HG03039 (cell line): ENCODE measurements at regions not wholly inside any gene's neighbourhood (a gene's known extent, or its start where the extent isn't known, plus 50 kb on each side); places are given as distances from the start of the nearest gene placed in this dataset.
A peak's percentile ranks its signal among the peaks of the same experiment; 100 is the strongest.
"Not testable (repeated sequence)": the region's sequence is repeated elsewhere in the genome, so short reads cannot be mapped to it uniquely, and the experiment has no call there.

Experiments
- ATAC-seq: cut with Tn5 transposase; IDR thresholded peaks from one replicate; pipeline ENCODE4 v1.9.1; 2021; ENCODE audit warnings: mild to moderate bottlenecking, moderate library complexity; ENCODE audit not compliant: unreplicated experiment

DNA sequence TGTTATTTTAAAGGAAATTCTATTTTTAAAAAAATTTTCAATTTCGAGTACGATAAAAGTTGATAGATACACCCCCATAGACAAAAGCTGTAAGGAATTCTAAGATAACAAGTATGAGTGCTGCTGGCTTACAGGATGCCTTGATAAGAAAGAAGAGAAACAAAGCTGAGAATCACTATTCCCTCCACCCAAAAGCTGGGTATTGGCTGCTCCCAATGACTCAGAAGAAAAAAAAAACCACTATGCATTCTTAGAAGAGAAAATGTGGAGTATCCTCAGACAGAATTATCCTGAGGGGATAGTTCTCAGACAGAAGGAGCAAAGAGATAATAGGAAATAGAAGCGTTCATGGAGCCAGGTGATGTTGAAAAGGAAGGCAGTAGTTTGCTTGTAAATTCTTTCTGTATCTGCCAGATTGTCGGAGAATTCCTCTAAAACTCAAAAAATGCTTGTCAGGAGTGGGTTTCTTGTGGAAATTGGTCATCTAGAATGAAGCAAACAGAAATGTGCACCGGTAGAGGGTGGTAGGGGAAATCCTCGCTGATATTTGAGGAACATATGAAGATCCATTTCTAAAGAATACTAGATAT lies 217.5 kb upstream of the ADAMTS3 start:
- no peak for ATAC-seq

DNA sequence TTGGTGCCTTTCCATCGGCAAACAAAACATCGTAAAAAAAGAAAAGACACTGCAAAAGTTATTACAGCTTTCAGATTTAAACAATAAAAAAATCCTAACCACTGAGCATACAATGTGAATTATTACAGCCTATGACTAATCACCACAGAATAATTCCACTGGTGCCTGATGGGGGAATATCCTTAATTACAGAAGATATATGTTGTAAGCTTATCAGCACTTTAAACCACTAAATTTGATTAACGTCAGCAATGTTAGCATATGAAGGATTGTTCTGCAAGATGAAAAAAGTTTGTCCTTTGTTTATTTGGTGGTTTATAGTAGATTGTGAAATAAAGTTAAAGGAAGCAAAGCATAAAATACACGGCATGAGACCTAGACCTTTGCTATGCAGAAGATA lies 210.2 kb upstream of the ADAMTS3 start:
- ATAC-seq, result no peak

DNA sequence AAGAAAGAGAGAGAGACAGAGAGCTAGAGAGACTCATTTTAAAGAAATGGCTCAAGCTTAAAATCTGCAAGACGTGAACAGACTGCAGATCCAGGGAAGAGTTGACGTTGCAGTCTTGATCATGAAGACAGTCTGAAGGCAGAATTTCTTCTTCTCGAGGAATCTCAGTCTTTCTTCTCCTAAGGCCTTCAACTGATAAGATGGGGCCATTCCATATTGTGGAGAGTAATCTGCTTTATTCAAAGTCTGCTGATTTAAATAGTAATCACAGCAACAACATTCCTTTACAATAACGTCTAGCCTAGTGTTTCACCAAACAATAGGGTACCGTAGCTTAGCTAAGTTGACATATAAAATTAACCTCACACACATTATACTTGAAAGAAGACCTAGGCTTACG lies 208.4 kb upstream of the ADAMTS3 start:
- no peak for ATAC-seq

DNA sequence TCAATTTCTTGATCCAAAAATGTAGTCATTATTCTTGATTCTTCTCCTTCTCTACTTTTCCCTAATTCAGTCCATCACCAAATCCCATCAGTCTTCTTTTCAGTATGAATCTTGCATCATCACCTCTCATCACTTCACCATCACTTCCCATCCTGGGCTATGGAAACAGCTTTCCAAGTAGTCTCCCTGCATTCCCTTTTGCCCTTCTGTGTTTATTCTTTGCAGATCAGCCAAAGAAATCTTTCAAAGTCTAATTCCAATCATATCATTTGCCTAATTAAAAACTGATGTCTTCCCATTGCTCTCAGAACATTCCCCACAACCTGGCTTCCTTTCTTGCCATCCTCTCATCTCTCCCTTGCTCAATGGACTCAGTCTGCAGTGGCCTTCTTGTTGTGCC lies 201.7 kb upstream of the ADAMTS3 start:
- ATAC-seq, result no peak

DNA sequence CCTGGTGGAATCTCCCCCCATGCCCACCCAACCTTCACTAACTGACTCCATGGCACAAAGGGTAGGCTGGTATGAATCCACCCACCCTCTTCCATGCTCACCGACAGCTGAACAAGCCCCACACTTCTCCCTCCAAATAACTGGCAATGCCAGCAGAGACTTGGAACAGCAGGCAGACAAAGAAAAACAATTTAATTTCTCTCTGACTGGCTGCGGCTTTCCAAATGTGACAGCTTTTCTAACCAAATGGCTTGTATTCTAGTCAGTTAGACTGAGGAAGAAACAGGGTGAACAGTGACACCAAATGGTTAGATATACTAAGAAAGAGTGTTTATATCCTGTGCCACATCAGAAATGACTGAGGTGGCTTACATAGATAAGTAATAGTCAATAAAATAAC lies 199.3 kb upstream of the ADAMTS3 start:
- ATAC-seq, result no peak

DNA sequence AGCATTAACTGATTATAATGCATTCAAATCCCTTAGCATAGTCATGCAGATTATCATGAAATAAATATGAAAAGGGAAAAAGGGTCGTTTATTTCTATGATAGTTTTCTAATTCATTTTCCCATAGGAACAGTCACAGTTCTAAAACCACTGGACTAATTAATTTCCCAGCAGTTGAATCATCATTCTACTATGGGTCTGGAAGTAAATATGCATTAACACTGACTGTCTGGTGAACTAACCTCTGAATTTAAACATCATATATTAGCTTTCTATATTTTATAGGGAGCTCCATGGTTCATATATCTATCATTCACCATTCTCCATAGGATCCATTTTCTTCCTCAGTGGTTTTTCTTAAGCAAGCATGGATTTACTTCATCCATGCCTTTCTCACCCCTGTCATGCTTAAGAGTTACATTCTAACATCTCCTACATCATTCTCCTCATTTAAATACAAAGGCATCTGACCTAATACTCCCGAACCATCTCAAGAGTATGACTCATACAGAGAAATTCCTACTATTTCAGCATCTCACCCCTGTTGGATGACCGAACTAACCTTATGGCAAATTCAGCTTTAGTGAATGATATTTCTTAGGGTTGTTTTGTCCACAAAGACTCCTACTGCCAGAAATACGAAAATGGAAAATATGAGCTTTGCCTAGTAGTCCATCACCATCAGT lies 198.7 kb upstream of the ADAMTS3 start:
- no peak for ATAC-seq

DNA sequence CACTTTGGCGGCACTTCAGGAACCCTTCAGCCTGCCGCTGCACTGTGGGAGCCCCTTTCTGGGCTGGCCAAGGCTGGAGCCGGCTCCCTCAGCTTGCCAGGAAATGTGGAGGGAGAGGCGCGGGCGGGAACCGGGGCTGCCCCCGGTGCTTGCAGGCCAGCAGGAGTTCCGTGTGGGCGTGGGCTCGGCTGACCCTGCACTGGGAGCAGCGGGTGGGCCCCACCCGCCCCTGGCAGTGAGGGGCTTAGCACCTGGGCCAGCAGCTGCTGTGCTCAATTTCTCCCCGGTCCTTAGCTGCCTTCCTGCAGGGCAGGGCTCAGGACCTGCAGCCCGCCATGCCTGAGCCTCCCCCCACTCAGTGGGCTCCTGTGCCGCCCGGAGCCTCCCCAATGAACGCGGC lies 196.8 kb upstream of the ADAMTS3 start:
- not testable (repeated sequence) for ATAC-seq

DNA sequence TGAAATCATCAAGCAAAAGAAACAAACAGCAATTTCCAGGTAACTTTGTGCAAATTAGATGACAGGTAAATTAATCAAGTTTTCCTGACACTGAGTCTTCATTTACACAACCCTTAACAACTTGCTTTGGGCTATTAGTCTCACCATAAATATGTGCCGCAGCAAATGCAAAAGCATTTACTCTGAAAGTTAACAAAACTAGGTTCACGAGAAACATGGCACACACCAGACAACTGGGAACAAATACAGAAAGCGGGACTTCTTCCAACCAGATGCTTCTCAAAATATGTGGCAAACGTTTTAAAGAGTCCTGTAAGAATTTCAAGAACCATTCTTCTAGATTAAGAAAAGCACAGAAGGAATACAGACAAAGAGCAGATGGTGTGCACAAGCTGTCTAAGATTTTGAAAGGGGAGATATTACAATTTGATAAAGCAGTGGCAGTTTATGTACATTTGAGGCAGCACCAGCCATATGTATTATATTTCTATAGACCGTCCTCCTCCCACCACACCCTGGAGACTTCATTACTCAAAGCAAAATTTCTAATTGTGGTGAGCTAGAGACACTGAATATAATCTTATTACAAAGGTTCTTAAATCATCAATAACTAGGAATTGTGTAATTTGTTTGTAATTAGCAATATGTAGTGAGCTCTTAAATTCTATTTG lies 192.5 kb upstream of the ADAMTS3 start:
- no peak for ATAC-seq

DNA sequence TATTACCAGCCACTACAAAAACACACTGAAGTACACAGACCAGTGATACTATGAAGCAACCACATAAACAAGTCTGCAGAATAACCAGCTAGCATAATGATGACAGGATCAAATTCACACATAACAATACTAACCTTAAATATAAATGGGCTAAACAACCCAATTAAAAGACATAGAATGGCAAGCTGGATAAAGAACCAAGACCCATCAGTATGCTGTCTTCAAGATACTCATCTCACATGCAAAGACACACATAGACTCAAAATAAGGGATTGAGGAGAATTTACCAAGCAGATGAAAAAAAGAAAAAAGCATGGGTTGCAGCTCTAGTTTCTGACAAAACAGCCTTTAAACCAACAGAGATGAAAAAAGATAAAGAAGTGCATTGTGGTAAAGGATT lies 184.4 kb upstream of the ADAMTS3 start:
- not testable (repeated sequence) for ATAC-seq

DNA sequence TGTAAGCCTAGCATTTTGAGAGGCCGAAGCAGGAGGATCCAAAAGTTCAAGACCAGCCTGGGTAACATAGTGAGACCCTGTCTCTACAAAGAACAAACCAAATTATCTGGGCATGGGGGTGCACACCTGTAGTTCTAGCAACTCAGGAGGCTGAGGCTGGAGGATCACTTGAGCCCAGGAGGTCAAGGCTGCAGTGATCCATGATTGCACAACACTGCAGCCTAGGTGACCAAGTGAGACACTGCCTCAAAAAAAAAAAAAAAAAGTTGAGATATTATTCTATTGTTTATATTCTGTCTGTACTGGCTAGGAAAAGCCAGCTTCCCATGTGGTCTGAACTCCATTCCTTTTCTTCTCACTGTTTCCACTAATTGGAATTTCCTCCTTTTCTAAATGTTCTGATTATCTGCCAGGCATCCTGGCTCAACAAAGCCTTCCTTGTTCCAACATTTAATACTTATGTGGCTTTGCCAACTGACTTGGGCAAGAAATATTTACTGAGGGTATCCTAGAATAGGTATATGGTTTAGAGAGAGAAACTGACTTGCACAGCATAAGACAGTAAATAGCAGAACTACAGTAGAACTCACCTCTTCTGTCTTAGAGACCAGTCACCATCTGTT lies 175.2 kb upstream of the ADAMTS3 start:
- ATAC-seq, result no peak

DNA sequence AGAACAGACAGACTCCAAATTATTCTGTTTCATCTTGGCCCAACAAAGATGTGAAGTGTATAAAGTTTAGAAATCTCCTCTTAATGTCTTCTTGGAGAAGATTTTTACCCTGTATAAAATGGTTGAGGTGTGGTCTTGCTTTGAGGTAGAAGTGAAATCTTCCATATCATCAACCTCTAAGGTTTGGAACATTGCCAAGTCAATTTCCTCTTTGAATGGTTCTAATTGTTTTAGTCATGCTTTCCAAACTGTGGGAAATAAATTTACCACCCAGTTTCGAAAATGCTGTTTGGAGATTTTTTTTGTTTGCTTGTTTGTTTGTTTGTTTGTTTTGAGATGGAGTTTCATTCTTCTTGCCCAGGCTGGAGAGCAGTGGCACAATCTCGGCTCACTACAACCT lies 174.1 kb upstream of the ADAMTS3 start:
- ATAC-seq, result no peak

DNA sequence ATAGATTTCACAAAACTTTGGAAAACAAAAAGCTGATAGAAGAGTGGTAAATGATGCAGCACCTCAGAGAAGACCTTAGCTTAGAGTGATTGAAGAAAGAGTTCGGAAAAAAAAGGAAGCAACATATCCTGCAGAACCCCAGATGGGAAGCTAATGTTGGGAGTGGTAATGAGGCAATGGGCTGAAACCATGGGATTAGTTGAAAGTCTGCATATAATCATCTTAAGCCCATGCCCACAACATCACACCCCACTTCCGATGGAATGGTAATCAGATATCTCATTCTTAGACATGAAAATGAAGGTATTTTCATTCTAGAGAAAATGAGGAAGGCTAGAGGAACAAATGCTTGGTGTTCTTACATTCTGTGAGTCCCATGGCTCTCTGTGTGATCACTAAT lies 146.3 kb upstream of the ADAMTS3 start:
- ATAC-seq, result no peak

DNA sequence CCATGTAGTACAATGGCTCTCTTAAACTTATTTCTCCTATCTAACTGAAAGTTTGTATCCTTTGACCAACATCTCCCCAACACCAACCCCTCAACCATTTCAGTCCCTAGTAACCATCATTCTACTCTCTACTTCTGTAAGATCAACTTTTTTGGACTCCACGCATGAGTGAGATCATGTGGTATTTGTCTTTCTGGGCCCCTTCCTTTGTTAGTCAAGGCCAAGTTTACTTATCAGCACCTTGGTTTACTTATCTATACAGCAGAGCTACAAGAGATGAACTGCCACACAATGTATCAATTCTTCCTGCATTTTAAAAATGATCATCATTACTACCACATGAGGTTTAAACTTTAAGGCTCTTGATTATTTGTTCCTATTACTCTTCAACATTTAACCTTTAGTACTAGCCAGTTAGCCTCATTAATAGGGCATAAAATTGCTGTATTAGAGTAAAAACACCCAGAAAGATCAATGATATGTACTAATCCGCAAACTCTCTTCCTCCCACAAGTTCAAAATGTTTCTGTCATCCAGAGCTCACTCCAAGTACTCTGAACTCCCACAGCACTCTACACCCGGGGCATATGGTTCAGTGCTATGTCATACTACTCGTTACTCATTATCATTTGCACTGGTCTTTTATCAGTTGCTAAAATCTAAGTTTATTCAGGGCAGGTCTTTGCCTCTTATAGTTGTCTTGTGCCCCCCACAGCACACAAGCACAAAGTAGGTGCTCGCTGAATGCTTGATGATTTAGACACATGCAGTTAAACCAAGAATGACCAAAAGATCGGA lies 145.7 kb upstream of the ADAMTS3 start:
- no peak for ATAC-seq

DNA sequence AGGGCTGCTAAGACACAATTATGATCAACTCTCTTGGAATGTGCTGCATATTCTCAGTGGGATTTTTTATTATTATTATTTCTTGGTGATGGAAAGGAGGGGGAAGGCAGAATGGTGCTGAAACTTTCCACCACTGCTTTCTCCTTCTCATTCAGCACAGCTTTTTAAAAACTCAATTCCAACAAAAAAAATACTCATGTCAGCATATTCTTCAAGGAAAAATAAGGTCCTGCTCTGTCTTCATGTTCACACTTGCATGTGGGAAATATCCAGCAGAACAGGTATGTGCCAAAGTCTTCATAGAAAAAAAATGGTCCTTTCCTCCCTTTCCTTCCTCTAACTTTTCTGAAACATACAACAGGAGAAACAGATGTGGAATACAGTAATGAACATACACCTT lies 144.0 kb upstream of the ADAMTS3 start:
- ATAC-seq, result no peak

DNA sequence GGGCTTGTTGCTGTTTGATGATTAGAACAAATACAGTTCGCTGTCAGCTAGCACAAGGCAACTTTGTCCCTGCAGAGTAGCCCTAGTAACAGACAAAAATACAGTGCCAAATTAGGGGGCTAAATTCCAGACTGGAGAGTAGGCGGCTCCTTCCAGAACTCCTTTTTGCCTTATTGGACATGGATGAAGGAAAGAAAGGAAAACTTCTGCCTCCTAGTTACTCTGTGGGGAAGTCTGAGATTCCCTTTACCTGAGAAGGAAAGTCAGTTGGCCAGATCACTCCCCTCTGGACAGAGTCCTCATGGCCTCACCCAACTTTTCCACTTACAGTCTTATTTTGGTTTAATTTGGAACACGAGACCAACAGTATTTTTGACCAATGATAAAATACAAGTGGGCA lies 140.5 kb upstream of the ADAMTS3 start:
- no peak for ATAC-seq

DNA sequence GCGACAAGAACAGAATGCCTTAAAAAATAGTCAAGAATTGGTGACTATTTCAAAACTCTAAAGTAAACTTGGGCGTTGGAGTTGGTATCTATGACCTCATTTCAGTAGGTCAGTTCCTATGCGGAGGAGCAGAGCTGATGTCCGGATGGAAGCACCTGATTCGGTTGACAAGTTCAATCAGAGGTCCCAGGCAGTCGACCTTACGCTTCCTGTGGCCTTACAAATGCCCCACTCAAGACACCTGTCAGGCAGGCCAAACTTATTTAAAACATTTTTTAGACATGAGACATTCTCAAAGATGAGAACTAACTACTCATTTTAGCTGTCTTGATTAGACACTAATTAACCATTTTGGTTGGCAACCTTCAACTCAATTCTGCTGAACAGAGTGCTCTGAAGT lies 137.7 kb upstream of the ADAMTS3 start:
- no peak for ATAC-seq

DNA sequence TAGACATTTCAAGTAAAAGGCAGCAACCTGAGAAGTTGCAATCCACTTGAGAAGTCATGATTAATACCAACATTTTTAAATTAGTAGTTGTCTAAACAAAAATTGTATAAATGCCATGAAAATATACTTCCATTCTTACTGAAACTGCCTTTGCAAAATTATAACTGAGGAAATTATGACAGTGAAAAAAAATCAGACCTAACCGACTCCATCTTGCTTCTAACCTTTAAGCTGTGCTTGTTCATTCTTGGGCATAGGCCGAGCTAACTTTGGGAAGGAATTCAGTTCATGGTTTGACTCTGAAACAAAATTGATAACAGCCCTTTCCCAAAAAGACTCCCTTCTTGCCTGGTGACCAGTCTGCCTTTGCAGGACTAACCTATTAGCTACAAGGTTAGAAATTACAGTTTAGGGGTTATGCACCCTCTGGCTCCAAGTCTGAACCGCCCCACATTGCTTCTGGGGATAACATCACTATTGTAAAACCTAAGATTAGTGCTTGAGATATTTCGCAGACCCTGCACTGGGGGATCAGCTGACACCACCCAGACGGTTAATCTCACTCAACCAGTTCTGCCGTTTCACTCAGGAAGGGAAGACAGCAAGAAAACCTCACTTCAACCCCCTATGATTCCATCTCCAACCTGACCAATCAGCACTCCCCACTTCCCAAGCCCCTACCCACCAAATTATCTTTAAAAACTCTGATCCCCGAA lies 136.1 kb upstream of the ADAMTS3 start:
- ATAC-seq, result not testable (repeated sequence)

DNA sequence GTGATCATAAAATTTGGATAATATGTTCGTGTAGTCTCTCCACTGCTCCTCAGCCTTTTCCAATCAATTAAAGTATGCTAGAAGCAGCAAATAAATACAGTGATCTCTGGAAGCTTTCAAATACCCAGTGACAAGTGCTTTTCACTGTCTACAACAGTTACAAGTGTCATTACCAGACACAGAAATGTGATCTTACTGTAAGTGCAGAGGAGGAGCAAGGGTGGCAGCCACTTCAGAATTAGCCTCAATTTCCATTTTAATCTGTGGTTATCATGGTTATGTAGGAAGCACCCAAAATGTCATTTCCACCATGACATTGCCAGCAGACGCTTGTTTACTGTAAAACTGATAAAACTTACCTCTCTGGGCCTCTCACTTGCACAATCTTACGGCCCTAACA lies 133.9 kb upstream of the ADAMTS3 start:
- ATAC-seq, result no peak

DNA sequence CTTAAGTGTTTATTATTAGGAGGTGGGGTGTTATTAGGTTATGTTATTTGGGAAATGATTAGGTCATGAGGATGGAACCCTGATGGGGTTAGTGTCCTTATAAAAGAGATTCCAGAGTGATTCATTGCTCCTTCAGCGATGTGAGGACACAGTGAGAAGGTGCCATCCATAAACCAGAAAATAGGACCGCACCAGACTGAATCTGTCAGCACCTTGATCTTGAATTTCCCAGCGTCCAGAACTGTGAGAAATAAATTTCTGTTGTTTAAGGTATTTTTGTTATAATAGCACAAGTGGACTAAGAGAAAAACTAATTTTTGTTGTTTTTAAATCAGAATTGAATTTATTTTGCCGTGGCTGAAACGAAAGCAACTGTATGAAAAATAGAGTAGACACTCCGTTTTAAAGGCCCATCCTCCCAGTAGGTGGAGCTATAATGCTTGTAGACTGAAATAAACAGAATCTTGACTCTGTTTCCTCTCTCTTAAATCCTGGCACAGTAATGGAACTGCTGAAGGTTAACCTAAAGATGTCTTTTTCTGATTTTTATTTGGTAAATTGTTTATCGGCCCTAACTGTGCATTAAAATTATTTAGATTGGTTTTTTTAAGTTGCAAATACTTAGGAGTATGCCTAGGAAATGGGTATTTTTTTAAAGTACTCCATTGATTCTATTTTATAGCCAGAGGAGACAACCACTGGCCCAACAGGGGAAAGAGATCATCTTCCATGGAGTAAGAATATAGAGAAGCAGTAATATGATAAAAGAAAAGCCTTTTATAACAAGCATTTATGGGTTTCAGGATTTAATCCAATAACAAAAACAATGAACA lies 133.2 kb upstream of the ADAMTS3 start:
- ATAC-seq, result peak; percentile 81

DNA sequence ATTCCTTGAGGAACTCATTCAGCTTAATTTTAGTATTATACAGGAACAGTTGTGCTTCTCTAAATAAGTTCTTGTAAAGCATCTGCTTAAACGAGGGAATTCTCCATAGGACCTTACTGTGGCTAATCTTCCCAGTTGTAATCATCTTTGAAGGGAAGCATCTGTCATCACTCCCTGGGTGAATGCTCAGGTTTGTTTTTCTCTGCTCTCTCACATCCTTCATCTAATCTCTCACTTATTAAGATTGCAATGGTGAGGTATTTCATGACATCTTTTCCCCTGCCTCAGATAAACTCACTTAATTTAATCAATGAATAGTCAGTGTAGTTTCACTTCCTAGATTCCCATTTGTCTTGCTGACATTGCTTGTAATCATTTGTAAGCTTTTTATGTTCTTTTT lies 121.8 kb upstream of the ADAMTS3 start:
- no peak for ATAC-seq
